ENCODE measurements at regions not wholly inside any gene's neighbourhood (a gene's known extent, or its start where the extent isn't known, plus 50 kb on each side); places are given as distances from the start of the nearest gene placed in this dataset.
"Not testable (repeated sequence)": the region's sequence is repeated elsewhere in the genome, so short reads cannot be mapped to it uniquely, and the experiment has no call there.

GRCh38 chr9:63774369-63775091 lies 1510.5 kb downstream of the FOXD4L5 start:
- TF ChIP-seq JUND (IDR thresholded peaks at IDR 0.05); CTCF (IDR thresholded peaks at IDR 0.05; ENCODE audit: low read depth, low read length, missing input control); YY1 (IDR thresholded peaks at IDR 0.05); REST (IDR thresholded peaks at IDR 0.05); SP1 (IDR thresholded peaks at IDR 0.05); EGR1 (IDR thresholded peaks at IDR 0.05; ENCODE audit: low read depth in 2 of 2); ZBTB33 (IDR thresholded peaks at IDR 0.05); RAD21 (IDR thresholded peaks at IDR 0.05); FOXA2 (IDR thresholded peaks at IDR 0.05); TAF1 (conservative IDR thresholded peaks at IDR 0.05); MAX (IDR thresholded peaks at IDR 0.05); GABPA (IDR thresholded peaks at IDR 0.05 in 1 of 2, conservative IDR thresholded peaks at IDR 0.05 in 1 of 2): not testable (repeated sequence)
